HG03280 (cell line): ENCODE measurements at regions not wholly inside any gene's neighbourhood (a gene's known extent, or its start where the extent isn't known, plus 50 kb on each side); places are given as distances from the start of the nearest gene placed in this dataset.

ENCODE experiments used
- ATAC-seq: cut with Tn5 transposase; IDR thresholded peaks from one replicate; pipeline ENCODE4 v1.9.1; 2021; ENCODE audit warnings: mild to moderate bottlenecking, moderate library complexity; ENCODE audit not compliant: unreplicated experiment

- ATAC-seq: no peak
Measured at GRCh38 chr10:3901370-3901769, 116.4 kb upstream of the KLF6 start.

GRCh38 chr10:3900391-3900790 is 115.4 kb upstream of the KLF6 start:
- ATAC-seq: no peak

DNA sequence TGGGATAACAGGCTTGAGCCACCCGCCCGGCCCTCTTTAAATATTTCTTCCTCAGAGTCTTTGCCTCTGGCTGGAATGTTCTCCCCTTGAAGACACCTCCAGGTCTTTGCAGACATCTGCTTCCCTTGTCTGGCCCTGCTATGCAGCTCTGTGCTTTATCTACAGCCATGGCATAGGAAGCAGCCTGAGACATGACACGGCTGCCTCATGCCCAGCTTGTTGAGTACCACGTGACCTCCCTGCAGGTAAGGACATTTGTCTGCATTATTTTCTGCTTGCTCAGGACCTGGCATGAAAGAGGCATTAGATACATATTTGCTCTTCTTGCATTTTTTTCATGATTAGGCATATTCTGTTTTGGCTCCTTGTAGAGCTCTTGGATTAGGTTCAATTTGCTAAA is 113.8 kb upstream of the KLF6 start:
- no peak for ATAC-seq

- no peak for ATAC-seq
Measured at GRCh38 chr10:3897156-3897555, 112.1 kb upstream of the KLF6 start.

DNA sequence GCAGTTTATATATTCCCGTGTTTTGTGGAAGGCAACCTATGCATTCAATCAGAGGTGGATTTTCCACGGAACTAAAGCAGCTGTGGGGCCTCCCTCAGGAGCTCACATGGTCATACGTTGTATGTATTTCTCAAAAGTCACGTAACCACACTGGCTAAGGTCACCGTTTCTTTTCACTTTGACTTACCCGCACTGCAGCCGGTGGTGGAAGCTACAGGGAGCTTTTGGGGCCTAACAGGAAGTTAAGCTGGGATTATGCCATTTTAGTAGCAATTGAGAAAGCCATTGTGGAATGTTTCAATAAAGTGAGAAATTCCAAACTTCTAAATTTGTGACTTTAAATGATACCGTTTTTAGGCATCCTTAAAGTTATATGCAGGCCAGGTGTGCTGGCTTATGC is 111.2 kb upstream of the KLF6 start:
- ATAC-seq: no peak

- ATAC-seq: no peak
Measured at GRCh38 chr10:3895045-3895631, 110.1 kb upstream of the KLF6 start.

DNA sequence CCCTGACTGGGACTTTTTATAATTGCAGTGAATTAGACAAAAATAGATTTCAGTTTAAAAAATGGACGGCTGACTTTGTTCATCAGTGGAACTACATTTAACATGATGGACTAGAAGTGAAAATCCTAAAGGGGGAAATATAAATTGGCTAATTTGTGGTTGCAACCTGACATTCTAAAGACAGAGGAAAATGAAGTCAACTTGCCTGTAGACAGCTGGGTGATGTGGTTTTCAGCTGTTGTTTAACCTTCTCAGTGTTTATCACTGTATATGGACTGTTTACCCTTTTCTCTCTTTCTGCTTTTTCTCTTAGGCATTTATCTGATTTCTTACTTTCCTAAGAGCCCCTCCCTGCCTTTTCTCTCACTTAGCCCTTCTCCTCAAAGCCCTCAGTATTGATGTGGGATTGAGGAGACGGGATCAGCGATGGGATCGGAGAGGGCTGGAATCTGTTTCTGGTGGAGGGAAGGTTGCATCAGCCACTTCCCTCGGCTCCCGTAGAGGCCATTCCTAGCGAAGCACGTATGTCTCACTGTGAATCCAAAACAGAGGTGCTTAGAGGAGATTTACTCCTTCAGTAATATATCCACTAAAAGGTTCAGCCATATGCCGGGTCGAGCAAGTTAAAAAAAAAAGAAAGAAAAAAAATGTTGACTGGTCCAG is 109.0 kb upstream of the KLF6 start:
- ATAC-seq: no peak

- no peak for ATAC-seq
Measured at GRCh38 chr10:3892440-3893425, 107.7 kb upstream of the KLF6 start.

GRCh38 chr10:3891396-3891795 is 106.4 kb upstream of the KLF6 start:
- no peak for ATAC-seq

DNA sequence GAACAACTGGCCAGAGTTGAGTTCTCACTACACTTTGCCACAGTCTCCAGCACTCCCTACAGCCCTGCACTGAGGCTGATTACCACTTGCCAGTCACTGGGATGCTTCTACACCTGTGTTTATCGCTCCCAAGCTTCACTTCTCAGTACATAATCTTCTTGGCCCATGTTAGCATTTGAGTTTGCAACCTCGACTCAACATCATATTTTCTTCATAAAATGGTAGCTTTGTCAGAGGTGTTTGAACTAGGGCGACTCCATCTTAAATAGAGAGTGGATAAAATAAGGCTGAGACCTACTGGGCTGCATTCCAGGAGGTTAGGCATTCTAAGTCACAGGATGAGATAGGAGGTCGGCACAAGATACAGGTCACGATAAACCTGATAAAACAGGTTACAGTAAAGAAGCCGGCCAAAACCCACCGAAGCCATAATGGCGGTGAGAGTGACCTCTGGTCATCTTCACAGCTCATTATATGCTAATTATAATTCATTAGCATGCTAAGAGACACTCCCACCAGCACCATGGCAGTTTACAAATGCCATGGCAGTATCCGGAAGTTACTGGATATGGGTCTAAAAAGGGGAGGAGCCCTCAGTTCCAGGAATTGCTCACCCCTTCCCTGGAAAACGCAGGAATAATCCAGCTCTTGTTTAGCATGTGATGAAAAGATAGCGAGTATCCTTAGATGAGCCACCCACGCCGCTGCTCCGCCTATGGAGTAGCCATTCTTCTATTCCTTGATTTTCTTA is 105.8 kb upstream of the KLF6 start:
- ATAC-seq: no peak

GRCh38 chr10:3889961-3890522 is 105.0 kb upstream of the KLF6 start:
- no peak for ATAC-seq

- ATAC-seq: peak; percentile 70
Measured at GRCh38 chr10:3887885-3888476, 103.0 kb upstream of the KLF6 start.

GRCh38 chr10:3887404-3887803 is 102.4 kb upstream of the KLF6 start:
- ATAC-seq: peak; percentile 22

GRCh38 chr10:3886641-3887251 is 101.7 kb upstream of the KLF6 start:
- ATAC-seq: no peak

- ATAC-seq: no peak
Measured at GRCh38 chr10:3886191-3886590, 101.2 kb upstream of the KLF6 start.

GRCh38 chr10:3882855-3883254 is 97.8 kb upstream of the KLF6 start:
- ATAC-seq: no peak

- ATAC-seq: no peak
Measured at GRCh38 chr10:3881622-3882021, 96.6 kb upstream of the KLF6 start.

- no peak for ATAC-seq
Measured at GRCh38 chr10:3879073-3879472, 94.1 kb upstream of the KLF6 start.

GRCh38 chr10:3877211-3878000 is 92.4 kb upstream of the KLF6 start:
- no peak for ATAC-seq
